SK-N-SH (cell line): ENCODE measurements at regions not wholly inside any gene's neighbourhood (a gene's known extent, or its start where the extent isn't known, plus 50 kb on each side); places are given as distances from the start of the nearest gene placed in this dataset.
A peak's percentile ranks its signal among the peaks of the same experiment; 100 is the strongest.

Experiments used
- CTCF ChIA-PET: fragments of 300-600, 350-600 bp; formaldehyde crosslinking; extraction: SDS; loops from one replicate; lab custom pipeline; 2021; lab: Yijun Ruan, JAX
- POLR2A ChIA-PET: fragments of 350-600 bp; sonication (Branson Sonifier 250); formaldehyde crosslinking; extraction: SDS; loops from one replicate; lab custom pipeline; 2020; ENCODE audit warnings: antibody characterized with exemption, inconsistent platforms; lab: Yijun Ruan, JAX
- DNase-seq: peaks from one replicate; pipeline ENCODE4 v3.0.0; 2012
- H2AFZ ChIP-seq: fragments of 200-600 bp; sonication (generic); 2 replicates; pipeline ENCODE4 v1.8.1; 2016; ENCODE audit warnings: antibody characterized with exemption, mild to moderate bottlenecking, low read depth
- H3F3A ChIP-seq: fragments of 200-600 bp; sonication (generic); replicated peaks from 2 replicates; pipeline ENCODE3; 2016; ENCODE audit warnings: antibody characterized with exemption, mild to moderate bottlenecking; ENCODE audit not compliant: insufficient read depth
- H3K27ac ChIP-seq, 2 experiments: fragments of 200-500 bp in 1 of 2; fragments of 200-600 bp in 1 of 2; sonication (Bioruptor generic) in 1 of 2; sonication (generic), shearing (Covaris generic) in 1 of 2; 2 replicates each; pipeline versions ENCODE4 v1.5.1 to v1.6.1; 2014 to 2016; ENCODE audit warnings: low read depth in 2 of 2, inconsistent platforms in 1 of 2, low read length in 1 of 2, mild to moderate bottlenecking in 1 of 2, mixed read lengths in 1 of 2
- H3K27me3 ChIP-seq: fragments of 200-600 bp; sonication (generic), shearing (Covaris generic); 2 replicates; pipeline ENCODE4 v1.6.1; 2016; ENCODE audit warnings: mixed run types; ENCODE audit not compliant: insufficient read depth
- H3K36me3 ChIP-seq, 2 experiments: fragments of 200-500 bp in 1 of 2; fragments of 200-600 bp in 1 of 2; sonication (Bioruptor generic) in 1 of 2; sonication (generic) in 1 of 2; replicated peaks in 1 of 2; 2 replicates each; pipeline versions ENCODE3 to v1.5.1; 2014 to 2016; ENCODE audit warnings: low read length in 1 of 2, mild to moderate bottlenecking in 1 of 2; ENCODE audit not compliant: insufficient read depth in 2 of 2, control insufficient read depth in 1 of 2
- H3K4me1 ChIP-seq, 2 experiments: fragments of 200-500 bp in 1 of 2; fragments of 200-600 bp in 1 of 2; sonication (Bioruptor generic) in 1 of 2; sonication (generic), shearing (Covaris generic) in 1 of 2; 2 replicates each; pipeline versions ENCODE4 v1.5.1 to v1.6.1; 2014 to 2016; ENCODE audit warnings: low read depth in 1 of 2, low read length in 1 of 2, mixed run types in 1 of 2; ENCODE audit not compliant: insufficient read depth in 2 of 2, control insufficient read depth in 1 of 2
- H3K4me2 ChIP-seq: fragments of 200-600 bp; sonication (generic), shearing (Covaris generic); 2 replicates; pipeline ENCODE4 v1.6.1; 2017; ENCODE audit warnings: mixed run types
- H3K4me3 ChIP-seq, 2 experiments: fragments of 200-500 bp in 1 of 2; fragments of 200-600 bp in 1 of 2; sonication (Bioruptor generic) in 1 of 2; sonication (generic), shearing (Covaris generic) in 1 of 2; 2 replicates each; pipeline versions ENCODE4 v1.5.1 to v1.8.1; 2014 to 2016; ENCODE audit warnings: low read depth in 2 of 2, inconsistent platforms in 1 of 2, low read length in 1 of 2, mild to moderate bottlenecking in 1 of 2, mixed read lengths in 1 of 2, moderate library complexity in 1 of 2
- H3K79me2 ChIP-seq: fragments of 200-600 bp; sonication (generic); 2 replicates; pipeline ENCODE4 v1.8.1; 2017; ENCODE audit warnings: mild to moderate bottlenecking; ENCODE audit not compliant: insufficient read depth
- H3K9ac ChIP-seq: fragments of 200-600 bp; sonication (generic); 2 replicates; pipeline ENCODE4 v1.6.1; 2017; ENCODE audit warnings: mixed run types
- H3K9me2 ChIP-seq: fragments of 200-600 bp; sonication (generic); 2 replicates; pipeline ENCODE4 v1.6.1; 2017; ENCODE audit warnings: mixed run types
- H3K9me3 ChIP-seq: fragments of 200-600 bp; sonication (generic); 2 replicates; pipeline ENCODE4 v1.6.1; 2017; ENCODE audit warnings: mixed run types, mild to moderate bottlenecking, moderate library complexity
- H4K20me1 ChIP-seq: fragments of 200-600 bp; sonication (generic); 2 replicates; pipeline ENCODE4 v1.6.1; 2017; ENCODE audit warnings: mild to moderate bottlenecking, mixed run types; ENCODE audit not compliant: insufficient read depth
- ELF1 ChIP-seq: IDR thresholded peaks from 2 replicates; pipeline ENCODE4 v1.4.0; 2012
- EP300 ChIP-seq, 2 experiments: IDR thresholded peaks; 2 replicates each; pipeline versions ENCODE4 v1.4.0 to v1.6.1; 2012; ENCODE audit warnings: borderline replicate concordance in 1 of 2, low read depth in 1 of 2, low read length in 1 of 2
- EZH2phosphoT487 ChIP-seq: fragments of 200-600 bp; sonication (generic); IDR thresholded peaks from 2 replicates; pipeline ENCODE4 v1.6.1; 2017; ENCODE audit warnings: low read depth, mixed run types, mild to moderate bottlenecking, antibody characterized with exemption, moderate library complexity, borderline replicate concordance
- GABPA ChIP-seq: IDR thresholded peaks from 2 replicates; pipeline ENCODE4 v1.4.0; 2012; ENCODE audit warnings: low read depth, mild to moderate bottlenecking
- IRF3 ChIP-seq: fragments of 150-350 bp; IDR thresholded peaks from 2 replicates; pipeline ENCODE4 v1.6.1; 2016; ENCODE audit warnings: mild to moderate bottlenecking, low read depth, low read length
- MEF2A ChIP-seq: IDR thresholded peaks from 2 replicates; pipeline ENCODE4 v1.4.0; 2012; ENCODE audit warnings: low read depth, borderline replicate concordance
- NFIC ChIP-seq: IDR thresholded peaks from 2 replicates; pipeline ENCODE4 v1.4.0; 2012; ENCODE audit warnings: borderline replicate concordance
- NRF1 ChIP-seq: IDR thresholded peaks from 2 replicates; pipeline ENCODE4 v1.6.1; 2012; ENCODE audit warnings: low read depth, mild to moderate bottlenecking, low read length
- POLR2AphosphoS5 ChIP-seq: IDR thresholded peaks from 2 replicates; pipeline ENCODE4 v1.6.1; 2012; ENCODE audit warnings: low read depth, low read length
- RAD21 ChIP-seq: IDR thresholded peaks from 2 replicates; pipeline ENCODE4 v1.6.1; 2012; ENCODE audit warnings: mild to moderate bottlenecking, low read length
- SIN3A ChIP-seq: IDR thresholded peaks from 2 replicates; pipeline ENCODE4 v1.6.1; 2012; ENCODE audit warnings: low read depth, mild to moderate bottlenecking, low read length, moderate library complexity, borderline replicate concordance
- SMC3 ChIP-seq: IDR thresholded peaks from 2 replicates; pipeline ENCODE4 v1.6.1; 2012; ENCODE audit warnings: low read depth, low read length, improper control_type of control experiment
- TCF12 ChIP-seq: IDR thresholded peaks from 2 replicates; pipeline ENCODE4 v1.4.0; 2012
- TEAD4 ChIP-seq: IDR thresholded peaks from 2 replicates; pipeline ENCODE4 v1.4.0; 2012; ENCODE audit warnings: mild to moderate bottlenecking, borderline replicate concordance; ENCODE audit not compliant: insufficient read depth
- USF1 ChIP-seq: IDR thresholded peaks from 2 replicates; pipeline ENCODE4 v1.4.0; 2012; ENCODE audit warnings: low read depth, borderline replicate concordance
- YY1 ChIP-seq: IDR thresholded peaks from 2 replicates; pipeline ENCODE4 v1.4.0; 2012; ENCODE audit warnings: low read depth, mild to moderate bottlenecking
- ZBTB33 ChIP-seq: IDR thresholded peaks from 2 replicates; pipeline ENCODE4 v1.4.0; 2012; ENCODE audit warnings: low read depth, borderline replicate concordance
- WGBS: methylation state at CpG from one replicate; pipeline ENCODE4 v1.1.6; 2017; ENCODE audit warnings: low lambda C conversion rate; 5-methylcytosine and 5-hydroxymethylcytosine counted together
- TF ChIP-seq, protein P1 (sequence below): IDR thresholded peaks from 2 replicates; pipeline ENCODE4 v1.4.0; 2012; ENCODE audit warnings: low read depth
- TF ChIP-seq, protein P2 (sequence below): fragments of 150-350 bp; IDR thresholded peaks from 2 replicates; pipeline ENCODE4 v1.6.1; 2017; ENCODE audit warnings: antibody characterized with exemption, low read length, low read depth, borderline replicate concordance
- TF ChIP-seq, protein P3 (sequence below): IDR thresholded peaks from 2 replicates; pipeline ENCODE4; 2012
- TF ChIP-seq, protein P4 (sequence below): fragments of 200-600 bp; sonication (generic); IDR thresholded peaks from 2 replicates; pipeline ENCODE4 v1.6.1; 2017; ENCODE audit warnings: antibody characterized with exemption, mild to moderate bottlenecking, moderate library complexity

GRCh38 chr2:42906557-42907411 is 114.4 kb upstream of the HAAO start:
- H3K4me1 ChIP-seq = peaks cover 10 to 40% of the 10 kb centered on the region in 2 experiments
- no peaks in the 10 kb centered on the region for H3K36me3 ChIP-seq
- no peaks in the 10 kb centered on the region for H4K20me1 ChIP-seq
- no peaks in the 10 kb centered on the region for H3K79me2 ChIP-seq
- H3K9me3 ChIP-seq = no peaks in the 10 kb centered on the region
- no peaks in the 10 kb centered on the region for H3F3A ChIP-seq
- POLR2A ChIA-PET = interaction anchor here (0.9 to 1.2 kb wide), 2 partner anchors 20 to 48 kb away, joined by 3 read pairs; no protein-coding TSS in a partner anchor
- peak; percentile 85 for DNase-seq
- H3K27me3 ChIP-seq = no peaks in the 10 kb centered on the region
- H2AFZ ChIP-seq = peak overlapping the region; percentile 78
- H3K9me2 ChIP-seq = no peaks in the 10 kb centered on the region
- H3K4me3 ChIP-seq = no peak overlapping the region
- H3K4me2 ChIP-seq = peak overlapping the region; percentile 42
- H3K27ac ChIP-seq = peak overlapping the region in 1 of 2 experiments; percentile 90; a peak in 2 of 4 replicates
- no peak overlapping the region for H3K9ac ChIP-seq
- CTCF ChIA-PET = interaction anchor here (0.7 to 3.9 kb wide), 14 partner anchors 8 to 792 kb away, joined by 3 to 21 read pairs (median 4); no protein-coding TSS in a partner anchor
- 44% methylated on average over 15 of the region's 15 CpGs for WGBS
- no peak for TF ChIP-seq TEAD4
- TF ChIP-seq, protein P1, sequence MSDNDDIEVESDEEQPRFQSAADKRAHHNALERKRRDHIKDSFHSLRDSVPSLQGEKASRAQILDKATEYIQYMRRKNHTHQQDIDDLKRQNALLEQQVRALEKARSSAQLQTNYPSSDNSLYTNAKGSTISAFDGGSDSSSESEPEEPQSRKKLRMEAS = no peak
- TF ChIP-seq NFIC = no peak
- TF ChIP-seq, protein P2, sequence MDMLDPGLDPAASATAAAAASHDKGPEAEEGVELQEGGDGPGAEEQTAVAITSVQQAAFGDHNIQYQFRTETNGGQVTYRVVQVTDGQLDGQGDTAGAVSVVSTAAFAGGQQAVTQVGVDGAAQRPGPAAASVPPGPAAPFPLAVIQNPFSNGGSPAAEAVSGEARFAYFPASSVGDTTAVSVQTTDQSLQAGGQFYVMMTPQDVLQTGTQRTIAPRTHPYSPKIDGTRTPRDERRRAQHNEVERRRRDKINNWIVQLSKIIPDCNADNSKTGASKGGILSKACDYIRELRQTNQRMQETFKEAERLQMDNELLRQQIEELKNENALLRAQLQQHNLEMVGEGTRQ = no peak
- TF ChIP-seq EP300 (IDR thresholded peaks at IDR 0.05; ENCODE audit: borderline replicate concordance in 1 of 2, low read depth in 1 of 2, low read length in 1 of 2) = peak in 1 of 2 experiments; percentile 82; a peak in 1 of 4 replicates
- TF ChIP-seq EZH2phosphoT487 = no peak
- no peak for TF ChIP-seq GABPA
- TF ChIP-seq ZBTB33 = no peak
- TF ChIP-seq NRF1 = no peak
- no peak for TF ChIP-seq TCF12
- no peak for TF ChIP-seq SIN3A
- TF ChIP-seq RAD21 = no peak
- TF ChIP-seq MEF2A = no peak
- no peak for TF ChIP-seq USF1
- no peak for TF ChIP-seq IRF3
- no peak for TF ChIP-seq YY1
- TF ChIP-seq ELF1 = no peak
- TF ChIP-seq, protein P3, sequence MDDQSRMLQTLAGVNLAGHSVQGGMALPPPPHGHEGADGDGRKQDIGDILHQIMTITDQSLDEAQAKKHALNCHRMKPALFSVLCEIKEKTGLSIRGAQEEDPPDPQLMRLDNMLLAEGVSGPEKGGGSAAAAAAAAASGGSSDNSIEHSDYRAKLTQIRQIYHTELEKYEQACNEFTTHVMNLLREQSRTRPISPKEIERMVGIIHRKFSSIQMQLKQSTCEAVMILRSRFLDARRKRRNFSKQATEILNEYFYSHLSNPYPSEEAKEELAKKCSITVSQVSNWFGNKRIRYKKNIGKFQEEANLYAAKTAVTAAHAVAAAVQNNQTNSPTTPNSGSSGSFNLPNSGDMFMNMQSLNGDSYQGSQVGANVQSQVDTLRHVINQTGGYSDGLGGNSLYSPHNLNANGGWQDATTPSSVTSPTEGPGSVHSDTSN = no peak
- no peak for TF ChIP-seq POLR2AphosphoS5
- TF ChIP-seq SMC3 = no peak
- TF ChIP-seq, protein P4, sequence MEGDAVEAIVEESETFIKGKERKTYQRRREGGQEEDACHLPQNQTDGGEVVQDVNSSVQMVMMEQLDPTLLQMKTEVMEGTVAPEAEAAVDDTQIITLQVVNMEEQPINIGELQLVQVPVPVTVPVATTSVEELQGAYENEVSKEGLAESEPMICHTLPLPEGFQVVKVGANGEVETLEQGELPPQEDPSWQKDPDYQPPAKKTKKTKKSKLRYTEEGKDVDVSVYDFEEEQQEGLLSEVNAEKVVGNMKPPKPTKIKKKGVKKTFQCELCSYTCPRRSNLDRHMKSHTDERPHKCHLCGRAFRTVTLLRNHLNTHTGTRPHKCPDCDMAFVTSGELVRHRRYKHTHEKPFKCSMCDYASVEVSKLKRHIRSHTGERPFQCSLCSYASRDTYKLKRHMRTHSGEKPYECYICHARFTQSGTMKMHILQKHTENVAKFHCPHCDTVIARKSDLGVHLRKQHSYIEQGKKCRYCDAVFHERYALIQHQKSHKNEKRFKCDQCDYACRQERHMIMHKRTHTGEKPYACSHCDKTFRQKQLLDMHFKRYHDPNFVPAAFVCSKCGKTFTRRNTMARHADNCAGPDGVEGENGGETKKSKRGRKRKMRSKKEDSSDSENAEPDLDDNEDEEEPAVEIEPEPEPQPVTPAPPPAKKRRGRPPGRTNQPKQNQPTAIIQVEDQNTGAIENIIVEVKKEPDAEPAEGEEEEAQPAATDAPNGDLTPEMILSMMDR = no peak
